Heart left ventricle (tissue), 13 donors: ENCODE measurements at regions not wholly inside any gene's neighbourhood (a gene's known extent, or its start where the extent isn't known, plus 50 kb on each side); places are given as distances from the start of the nearest gene placed in this dataset.
A peak's percentile ranks its signal among the peaks of the same experiment; 100 is the strongest.

Experiments used
- CTCF ChIP-seq, 12 donors: fragments of 200-600 bp; sonication (generic) in 4 of 12; IDR thresholded peaks; one replicate each; pipeline versions ENCODE4 v1.5.0 to v1.8.0; 2018 to 2022; ENCODE audit warnings: antibody characterized with exemption in 12 of 12, mild to moderate bottlenecking in 5 of 12
- POLR2A ChIP-seq, 2 donors: fragments of 450-650 bp; IDR thresholded peaks; one replicate each; pipeline ENCODE4 v1.6.1; 2017; ENCODE audit warnings: antibody characterized with exemption in 2 of 2, mild to moderate bottlenecking in 2 of 2, moderate library complexity in 2 of 2
- donor health status: ischemic (EF 13 %, LVEDD 7.1; RV severe dilation, severe dysfunction).
- donor health status: DM: no; HTN: yes; CAD: no.
- donor health status: DM: no; HTN: no; CAD: no.
- donor health status: ischemic (EF 25% LVEDD 6.9; RV normal size, moderate dysfunction).
- donor health status: ischemic (EF 25% LVEDD 5.7; RV mildly dilated, moderate dysfunction).
- donor health status: ischemic (EF 35%, LVEDD 5.7; RV mildly dilated, moderate dysfunction).
- donor health status: nonischemic (EF 11% LVEDD 7.7; RV severe dilation, severe dysfunction).
- donor health status: DM: yes; HTN: yes; CAD: no.
- donor health status: PGD.
- donor health status: ischemic (EF 29% LVEDD 5.4; RV normal size, mild dysfunction).
- donor health status: nonischemic (EF 23%, LVEDD 6.1; RV moderate dilation, normal function).

GRCh38 chrX:97743014-97743413, 859.3 kb downstream of the RPA4 start:
- TF ChIP-seq CTCF (IDR thresholded peaks at IDR 0.05) = peak in 5 of 12 donors; percentile 8 to 28 (median 12)
- TF ChIP-seq POLR2A (IDR thresholded peaks at IDR 0.05) = no peak
